Mesenchymal stem cell (in vitro differentiated cells and primary cell): ENCODE measurements at regions not wholly inside any gene's neighbourhood (a gene's known extent, or its start where the extent isn't known, plus 50 kb on each side); places are given as distances from the start of the nearest gene placed in this dataset.

Experiments
- DNase-seq: peaks from one replicate; pipeline ENCODE4 v3.0.0-alpha.2; 2013
- H2AFZ ChIP-seq: one replicate; pipeline ENCODE4 v1.6.1; 2013; ENCODE audit warnings: low read depth, mild to moderate bottlenecking, control low read depth, inconsistent platforms, low read length, moderate library complexity
- H2AK5ac ChIP-seq: 2 replicates; pipeline ENCODE4 v1.6.1; 2013; ENCODE audit warnings: low read length, moderate library complexity, mild to moderate bottlenecking, inconsistent platforms; ENCODE audit not compliant: severe bottlenecking
- H2BK120ac ChIP-seq: one replicate; pipeline ENCODE4 v1.6.1; 2013; ENCODE audit warnings: low read depth, mild to moderate bottlenecking, inconsistent platforms, low read length, moderate library complexity
- H2BK12ac ChIP-seq, 2 experiments: one replicate each; pipeline ENCODE4 v1.6.1; 2013; ENCODE audit warnings: inconsistent platforms in 2 of 2, low read length in 2 of 2, mild to moderate bottlenecking in 2 of 2, moderate library complexity in 2 of 2, control low read depth in 1 of 2
- H2BK15ac ChIP-seq: one replicate; pipeline ENCODE4 v1.6.1; 2013; ENCODE audit warnings: mild to moderate bottlenecking, low read depth, inconsistent platforms; ENCODE audit not compliant: poor library complexity, severe bottlenecking
- H2BK5ac ChIP-seq: 2 replicates; pipeline ENCODE4 v1.6.1; 2013; ENCODE audit warnings: low read depth, mild to moderate bottlenecking, low read length, control low read depth, inconsistent platforms; ENCODE audit not compliant: poor library complexity, severe bottlenecking
- H3K14ac ChIP-seq, 2 experiments: one replicate each; pipeline ENCODE4 v1.6.1; 2013; ENCODE audit warnings: inconsistent platforms in 2 of 2, low read length in 2 of 2, control low read depth in 1 of 2, mild to moderate bottlenecking in 1 of 2, moderate library complexity in 1 of 2
- H3K18ac ChIP-seq, 2 experiments: one replicate each; pipeline ENCODE4 v1.6.1; 2013; ENCODE audit warnings: inconsistent platforms in 2 of 2, low read length in 2 of 2, control low read depth in 1 of 2, low read depth in 1 of 2, mild to moderate bottlenecking in 1 of 2
- H3K23ac ChIP-seq, 2 experiments: one replicate each; pipeline ENCODE4 v1.6.1; 2013; ENCODE audit warnings: inconsistent platforms in 2 of 2, low read length in 2 of 2, mild to moderate bottlenecking in 2 of 2, moderate library complexity in 2 of 2, control low read depth in 1 of 2
- H3K27ac ChIP-seq: 2 replicates; pipeline ENCODE4 v1.5.1; 2013; ENCODE audit warnings: mild to moderate bottlenecking, moderate library complexity, low read length, control low read depth, inconsistent platforms; ENCODE audit not compliant: poor library complexity, severe bottlenecking
- H3K27me3 ChIP-seq, 2 experiments: 2 replicates each; pipeline versions ENCODE4 v1.6.1 to v1.7.0; 2013; ENCODE audit warnings: low read length in 2 of 2, mild to moderate bottlenecking in 2 of 2, moderate library complexity in 2 of 2, control low read depth in 1 of 2, inconsistent platforms in 1 of 2; ENCODE audit not compliant: control insufficient read depth in 1 of 2, insufficient read depth in 1 of 2
- H3K36me3 ChIP-seq, 2 experiments: 2 replicates each; pipeline versions ENCODE4 v1.6.1 to v1.7.0; 2013; ENCODE audit warnings: low read length in 2 of 2, control low read depth in 1 of 2, inconsistent platforms in 1 of 2, low read depth in 1 of 2, mild to moderate bottlenecking in 1 of 2; ENCODE audit not compliant: insufficient read depth in 2 of 2, control insufficient read depth in 1 of 2
- H3K4ac ChIP-seq, 2 experiments: one replicate each; pipeline ENCODE4 v1.6.1; 2013; ENCODE audit warnings: inconsistent platforms in 2 of 2, low read length in 2 of 2, mild to moderate bottlenecking in 2 of 2, moderate library complexity in 2 of 2, control low read depth in 1 of 2, low read depth in 1 of 2
- H3K4me1 ChIP-seq: 2 replicates; pipeline ENCODE4 v1.6.1; 2013; ENCODE audit warnings: low read depth, low read length, control low read depth; ENCODE audit not compliant: control insufficient read depth, insufficient read depth
- H3K4me2 ChIP-seq: 2 replicates; pipeline ENCODE4 v1.6.1; 2013; ENCODE audit warnings: low read length, mild to moderate bottlenecking, inconsistent platforms; ENCODE audit not compliant: poor library complexity, severe bottlenecking
- H3K4me3 ChIP-seq, 2 experiments: 2 replicates each; pipeline versions ENCODE4 v1.5.1 to v1.7.0; 2013; ENCODE audit warnings: low read length in 2 of 2, mild to moderate bottlenecking in 2 of 2, control low read depth in 1 of 2, low read depth in 1 of 2; ENCODE audit not compliant: insufficient read depth in 1 of 2
- H3K79me1 ChIP-seq: replicated peaks from 2 replicates; pipeline ENCODE4 v1.6.1; 2013; ENCODE audit warnings: mild to moderate bottlenecking, control low read depth, low read length, inconsistent platforms; ENCODE audit not compliant: poor library complexity, severe bottlenecking
- H3K9ac ChIP-seq: 2 replicates; pipeline ENCODE4 v1.7.0; 2013; ENCODE audit warnings: mild to moderate bottlenecking, low read length, moderate library complexity
- H3K9me3 ChIP-seq: 2 replicates; pipeline ENCODE4 v1.7.0; 2013; ENCODE audit warnings: mild to moderate bottlenecking, low read length; ENCODE audit not compliant: control insufficient read depth
- H4K8ac ChIP-seq: one replicate; pipeline ENCODE4 v1.6.1; 2013; ENCODE audit warnings: inconsistent platforms, mild to moderate bottlenecking, low read length, moderate library complexity
- H4K91ac ChIP-seq: one replicate; pipeline ENCODE4 v1.6.1; 2013; ENCODE audit warnings: mild to moderate bottlenecking, low read length, inconsistent platforms
- WGBS: methylation state at CpG from one replicate; pipeline ENCODE4 v1.1.7; 2013; ENCODE audit warnings: mixed read lengths; 5-methylcytosine and 5-hydroxymethylcytosine counted together

DNA sequence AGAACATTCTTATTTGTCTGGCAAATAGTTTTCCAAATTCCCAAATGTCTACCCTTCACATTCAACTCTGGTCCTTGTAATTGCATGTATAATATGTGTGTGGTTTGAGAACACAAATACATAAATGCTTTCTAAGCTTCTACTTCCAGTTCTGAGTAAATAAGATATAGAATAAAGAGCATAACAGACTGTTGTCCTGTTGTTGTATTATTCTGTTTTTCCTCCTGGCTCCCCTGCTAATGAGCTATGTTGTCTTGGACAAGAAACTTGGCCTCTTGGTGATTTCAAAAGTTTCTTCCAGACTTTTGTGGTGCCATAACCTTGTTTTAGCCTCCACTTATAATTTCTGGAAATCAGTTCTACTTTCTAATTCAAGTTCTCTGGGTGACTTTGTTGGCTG, 75.3 kb upstream of the USP38 start:
- no peaks in the 10 kb centered on the region for H3K4me1 ChIP-seq
- H4K91ac ChIP-seq: no peak overlapping the region
- H3K9me3 ChIP-seq: no peaks in the 10 kb centered on the region
- H2AFZ ChIP-seq: no peak overlapping the region
- no peak for DNase-seq
- no peak overlapping the region for H3K23ac ChIP-seq
- no peak overlapping the region for H2BK120ac ChIP-seq
- no peak overlapping the region for H3K18ac ChIP-seq
- H2AK5ac ChIP-seq: no peak overlapping the region
- H3K4me2 ChIP-seq: no peak overlapping the region
- no peak overlapping the region for H2BK15ac ChIP-seq
- no peak overlapping the region for H4K8ac ChIP-seq
- H3K36me3 ChIP-seq: no peaks in the 10 kb centered on the region
- no peak overlapping the region for H3K14ac ChIP-seq
- H3K27me3 ChIP-seq: no peaks in the 10 kb centered on the region
- no peak overlapping the region for H3K27ac ChIP-seq
- no peak overlapping the region for H2BK5ac ChIP-seq
- no peak overlapping the region for H2BK12ac ChIP-seq
- H3K4ac ChIP-seq: no peak overlapping the region
- no peaks in the 10 kb centered on the region for H3K79me1 ChIP-seq
- no peak overlapping the region for H3K9ac ChIP-seq
- H3K4me3 ChIP-seq: no peak overlapping the region

DNA sequence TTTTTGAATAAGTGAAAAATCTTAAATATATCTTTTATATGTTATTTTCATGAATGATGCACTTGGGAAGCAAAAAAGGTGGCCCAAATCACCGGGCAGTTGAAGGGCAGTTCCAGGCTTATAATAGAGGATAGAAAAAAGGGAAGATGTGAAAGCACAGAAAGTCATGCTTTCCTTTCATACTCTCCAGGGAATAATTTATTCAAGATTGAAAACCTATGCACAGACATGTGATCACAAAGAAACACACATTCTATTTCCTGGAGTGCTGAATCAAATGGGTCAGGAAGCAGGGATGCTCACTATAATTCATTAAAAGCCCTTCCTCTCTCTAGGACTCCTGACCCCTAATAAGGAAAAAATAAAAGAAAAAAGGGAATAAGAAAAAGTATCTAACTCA, 66.1 kb upstream of the USP38 start:
- no peaks in the 10 kb centered on the region for H3K27me3 ChIP-seq
- no peak overlapping the region for H4K8ac ChIP-seq
- H3K23ac ChIP-seq: no peak overlapping the region
- no peak overlapping the region for H3K9ac ChIP-seq
- no peak overlapping the region for H2BK12ac ChIP-seq
- no peak for DNase-seq
- no peak overlapping the region for H3K18ac ChIP-seq
- no peak overlapping the region for H2BK5ac ChIP-seq
- WGBS: 100% methylated on average over 1 of the region's 1 CpG
- H3K9me3 ChIP-seq: no peaks in the 10 kb centered on the region
- no peak overlapping the region for H3K27ac ChIP-seq
- no peaks in the 10 kb centered on the region for H3K79me1 ChIP-seq
- no peak overlapping the region for H3K14ac ChIP-seq
- no peak overlapping the region for H2BK120ac ChIP-seq
- H4K91ac ChIP-seq: no peak overlapping the region
- no peaks in the 10 kb centered on the region for H3K36me3 ChIP-seq
- H3K4ac ChIP-seq: no peak overlapping the region
- H3K4me1 ChIP-seq: no peaks in the 10 kb centered on the region
- H3K4me2 ChIP-seq: no peak overlapping the region
- no peak overlapping the region for H2AFZ ChIP-seq
- no peak overlapping the region for H3K4me3 ChIP-seq
- no peak overlapping the region for H2BK15ac ChIP-seq
- no peak overlapping the region for H2AK5ac ChIP-seq

DNA sequence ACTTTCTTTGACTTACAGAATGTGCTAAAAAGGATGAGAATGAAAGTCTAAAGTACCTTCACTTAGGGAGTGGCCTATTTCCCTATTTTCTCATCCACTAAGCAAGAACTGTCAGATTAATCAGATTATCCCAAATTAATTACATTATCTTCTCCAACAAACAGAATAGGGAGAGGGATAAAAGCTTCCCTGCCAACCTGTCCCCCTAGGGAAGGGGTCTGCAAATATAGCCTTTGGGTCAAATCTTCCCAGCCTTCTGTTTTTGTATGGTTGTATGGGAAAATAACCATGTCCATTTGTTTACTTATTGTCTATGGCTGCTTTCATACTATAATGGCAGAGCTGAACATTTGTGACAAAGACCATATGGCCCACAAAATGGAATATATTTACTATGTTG, 57.1 kb upstream of the USP38 start:
- Histone ChIP-seq H4K8ac (no peak overlapping the region), H3K4me1 (no peaks in the 10 kb centered on the region), H3K9ac (no peak overlapping the region), H3K4ac (no peak overlapping the region), H3K18ac (no peak overlapping the region), H3K9me3 (peaks cover 6% of the 10 kb centered on the region), H4K91ac (no peak overlapping the region), H2AFZ (no peak overlapping the region), H3K4me3 (no peak overlapping the region), H3K27ac (no peak overlapping the region), H2AK5ac (no peak overlapping the region), H2BK15ac (no peak overlapping the region), H3K27me3 (no peaks in the 10 kb centered on the region), H2BK12ac (no peak overlapping the region), H2BK5ac (no peak overlapping the region), H3K14ac (no peak overlapping the region), H2BK120ac (no peak overlapping the region), H3K36me3 (no peaks in the 10 kb centered on the region), H3K23ac (no peak overlapping the region), H3K79me1 (no peaks in the 10 kb centered on the region), H3K4me2 (no peak overlapping the region)
- DNase-seq: no peak

DNA sequence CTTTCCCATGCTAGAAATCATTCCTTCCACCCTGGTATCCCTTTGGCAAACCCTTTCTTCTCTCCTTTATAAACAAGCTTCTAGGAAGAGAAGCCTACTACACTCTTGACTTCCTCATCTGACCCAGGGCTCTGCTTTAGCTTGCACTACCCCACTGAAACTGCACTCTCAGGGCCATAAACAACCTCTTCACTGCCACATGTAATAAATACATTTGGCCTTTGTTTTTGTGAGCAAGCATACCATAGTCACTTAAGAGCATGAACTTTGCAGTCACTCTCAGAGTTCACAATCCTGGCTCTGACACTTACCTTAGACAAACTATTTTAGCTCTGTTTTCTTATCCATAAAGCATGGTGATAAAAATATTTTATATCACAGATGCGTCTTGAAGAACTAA, 50.7 kb upstream of the USP38 start:
- H2BK15ac ChIP-seq: no peak overlapping the region
- no peaks in the 10 kb centered on the region for H3K36me3 ChIP-seq
- H2AK5ac ChIP-seq: no peak overlapping the region
- H3K4ac ChIP-seq: no peak overlapping the region
- H3K4me2 ChIP-seq: no peak overlapping the region
- H3K4me1 ChIP-seq: no peaks in the 10 kb centered on the region
- no peak overlapping the region for H2BK12ac ChIP-seq
- WGBS: no CpG with 5 or more reads among the region's 1 CpG
- no peak overlapping the region for H3K27ac ChIP-seq
- H2BK5ac ChIP-seq: no peak overlapping the region
- H3K79me1 ChIP-seq: no peaks in the 10 kb centered on the region
- no peak overlapping the region for H2BK120ac ChIP-seq
- H3K23ac ChIP-seq: no peak overlapping the region
- no peaks in the 10 kb centered on the region for H3K9me3 ChIP-seq
- DNase-seq: no peak
- H3K4me3 ChIP-seq: no peak overlapping the region
- no peak overlapping the region for H3K14ac ChIP-seq
- H3K27me3 ChIP-seq: no peaks in the 10 kb centered on the region
- H4K8ac ChIP-seq: no peak overlapping the region
- H4K91ac ChIP-seq: no peak overlapping the region
- H3K9ac ChIP-seq: no peak overlapping the region
- H3K18ac ChIP-seq: no peak overlapping the region
- H2AFZ ChIP-seq: no peak overlapping the region
